HPDE6-E6E7 (cell line): ENCODE measurements at regions not wholly inside any gene's neighbourhood (a gene's known extent, or its start where the extent isn't known, plus 50 kb on each side); places are given as distances from the start of the nearest gene placed in this dataset.

ENCODE experiments used
- DNase-seq: peaks from one replicate; pipeline ENCODE4 v3.0.0; 2011; ENCODE audit warnings: missing footprints; ENCODE audit errors: extremely low spot score

DNA sequence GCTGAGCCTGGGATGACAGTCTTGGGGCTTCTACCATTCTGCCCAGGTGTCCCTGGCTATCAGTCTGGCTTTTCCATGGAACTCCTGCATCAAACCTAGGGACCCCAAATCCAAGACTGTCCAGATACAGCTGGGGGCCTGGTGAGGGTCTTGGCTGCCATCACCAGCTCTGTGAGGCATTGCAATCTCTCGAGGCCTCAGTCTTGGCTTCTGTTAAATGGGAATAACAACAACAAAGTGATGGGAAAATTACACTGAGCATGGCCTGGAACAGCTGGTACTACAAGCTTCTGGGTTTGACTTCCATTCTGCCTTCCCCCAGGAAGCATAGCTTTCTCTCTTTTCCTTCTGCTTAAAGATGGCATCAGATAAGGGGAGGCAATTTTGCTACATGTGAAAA is 50.0 kb upstream of the LCTL start:
- DNase-seq = no peak

- DNase-seq = peak; percentile 27
Measured at GRCh38 chr15:66617137-66618090, 51.6 kb upstream of the LCTL start.

DNA sequence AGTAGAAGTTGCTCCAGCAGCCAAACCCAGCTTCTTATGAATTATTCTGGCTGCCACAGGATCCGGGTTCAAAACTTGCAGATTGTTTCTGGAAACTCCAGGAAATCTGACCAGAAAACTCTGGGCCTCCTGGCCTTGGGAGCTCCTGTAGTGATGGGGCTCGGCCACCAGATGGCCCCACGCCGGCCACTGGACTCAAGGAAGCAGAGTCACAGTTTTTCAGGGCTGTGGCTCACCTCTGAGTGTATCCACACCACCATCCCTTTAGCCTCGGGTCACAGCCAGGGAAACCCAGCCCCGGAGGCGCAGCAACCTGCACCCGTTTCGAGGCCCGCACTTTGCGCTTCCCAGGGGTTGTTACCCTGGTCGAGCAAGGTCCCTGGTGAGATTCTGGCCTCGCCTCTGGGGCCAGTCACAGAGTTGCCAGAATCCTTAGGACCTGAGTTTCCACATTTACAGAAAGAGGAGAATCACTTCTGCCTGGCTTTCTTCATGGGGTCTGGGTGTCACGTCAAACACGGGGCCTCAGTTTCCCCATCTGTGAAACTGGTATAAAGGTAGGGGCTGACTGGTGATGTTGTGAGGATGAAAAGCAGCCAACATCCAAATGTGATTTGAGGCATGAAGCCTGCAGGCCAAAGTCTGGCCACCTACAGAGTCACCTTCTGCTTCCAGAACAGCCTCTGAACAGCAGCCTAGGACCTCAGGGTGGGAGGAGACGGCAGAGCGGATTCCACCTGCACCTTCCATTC is 53.5 kb upstream of the LCTL start:
- peak; percentile 82 for DNase-seq

DNA sequence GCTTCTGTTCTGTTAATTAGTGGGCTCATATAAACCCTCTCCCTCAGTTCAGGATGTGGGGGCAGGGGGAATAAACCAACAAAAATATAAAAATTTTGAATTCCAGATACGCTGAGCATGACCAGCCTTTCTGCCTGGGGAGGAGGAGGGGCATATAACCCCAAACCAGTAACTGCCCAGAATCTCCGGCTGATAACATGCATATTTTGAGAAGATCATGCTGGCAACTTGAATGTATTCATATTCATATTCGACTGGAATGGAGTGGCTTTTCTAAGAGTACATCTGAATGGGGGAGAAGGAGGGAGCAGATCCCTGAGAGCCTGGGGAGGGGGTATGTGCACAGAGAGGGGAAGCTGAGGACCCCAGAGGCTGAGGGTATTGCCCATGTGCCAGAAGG is 54.5 kb upstream of the LCTL start:
- no peak for DNase-seq

DNA sequence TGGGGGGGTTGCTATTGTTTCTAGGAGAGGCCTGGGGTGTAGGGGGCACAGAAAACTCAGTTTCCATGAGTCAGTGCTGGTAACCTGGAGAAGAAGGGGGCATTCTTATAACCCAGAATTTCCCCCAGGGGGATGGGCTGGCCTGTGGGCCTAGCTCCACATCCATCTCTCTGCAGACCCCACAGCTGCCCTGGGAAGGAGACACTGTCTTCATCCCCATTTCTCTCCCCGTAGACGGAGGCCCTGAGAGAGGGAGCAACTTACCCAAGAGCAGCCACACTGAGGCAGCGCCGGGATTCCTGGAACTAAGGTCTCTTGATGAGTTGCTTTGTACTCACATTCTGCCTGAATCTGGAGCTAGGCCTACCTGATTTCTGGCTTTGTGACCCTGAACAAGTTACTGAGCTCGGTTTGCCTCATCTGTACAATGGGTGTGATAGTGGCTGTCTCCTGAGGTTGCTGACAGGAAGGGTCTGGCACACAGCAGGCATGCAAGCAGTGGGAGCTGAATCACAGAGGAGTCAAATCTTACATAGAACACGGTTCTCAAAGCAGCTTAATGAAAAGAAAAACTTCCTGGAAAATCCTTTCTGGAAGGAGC is 55.0 kb upstream of the LCTL start:
- DNase-seq = no peak

GRCh38 chr15:66621491-66622467 is 56.0 kb upstream of the LCTL start:
- no peak for DNase-seq

DNA sequence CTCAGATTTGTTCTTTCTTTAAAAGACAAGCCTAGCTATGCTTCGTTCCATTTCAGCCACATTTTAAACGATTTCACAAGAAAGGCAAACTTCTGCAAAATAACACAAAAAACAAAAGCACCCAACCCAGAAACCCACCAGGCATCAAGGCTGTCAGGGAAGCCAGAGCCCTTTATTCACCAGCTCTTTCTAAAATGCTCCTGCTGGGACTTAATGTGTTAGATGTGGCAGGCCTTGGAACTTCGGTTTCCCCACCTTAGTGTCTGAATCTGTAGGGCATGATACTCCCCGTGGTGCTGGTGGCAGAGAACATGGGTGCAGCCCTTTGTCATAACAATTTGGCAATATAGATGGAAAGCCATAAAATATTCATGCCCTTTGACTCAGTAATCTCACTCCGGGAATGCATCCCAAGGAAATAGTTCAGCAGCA is 56.8 kb upstream of the LCTL start:
- DNase-seq = no peak

- DNase-seq = no peak
Measured at GRCh38 chr15:66623801-66624453, 58.1 kb upstream of the LCTL start.

DNA sequence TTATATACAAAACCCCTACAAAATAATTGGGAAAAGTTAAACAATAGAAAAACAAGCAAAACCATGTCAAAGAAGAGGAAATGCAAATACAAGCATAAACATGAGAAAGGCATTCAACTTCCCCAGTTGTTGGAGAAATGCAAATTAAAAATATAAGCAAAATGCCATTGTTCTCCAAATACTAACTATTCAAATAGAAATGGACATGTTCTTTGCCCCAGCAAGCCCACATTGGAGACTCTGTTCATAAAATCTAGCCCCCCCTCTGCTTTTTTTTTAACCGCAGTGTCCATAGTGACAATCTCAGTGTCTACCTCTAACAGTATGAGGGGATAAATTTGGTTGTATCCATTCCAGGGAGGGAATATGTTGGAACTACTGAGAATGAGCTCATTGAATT is 59.7 kb upstream of the LCTL start:
- DNase-seq = no peak

DNA sequence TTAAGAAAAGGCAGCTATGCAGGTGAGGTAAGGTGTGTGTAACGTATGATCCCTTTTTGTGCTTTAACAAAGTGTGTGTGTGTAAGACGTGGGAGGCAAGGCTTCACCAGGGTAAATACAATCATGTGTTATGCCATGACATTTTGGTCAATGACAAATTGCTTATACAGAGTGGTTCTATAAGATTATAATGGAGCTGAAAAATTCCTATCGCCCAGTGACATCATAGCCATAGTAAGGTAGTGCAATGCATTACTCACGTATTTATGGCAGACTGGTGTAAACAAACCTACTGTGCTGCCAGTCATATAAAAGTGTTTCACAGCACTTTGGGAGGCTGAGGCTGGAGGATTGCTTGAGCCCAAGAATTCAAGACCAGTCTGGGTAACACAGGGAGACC is 60.2 kb upstream of the LCTL start:
- DNase-seq = no peak

GRCh38 chr15:66628976-66629723 is 63.4 kb upstream of the LCTL start:
- DNase-seq = no peak

GRCh38 chr15:66629817-66630576 is 64.2 kb upstream of the LCTL start:
- no peak for DNase-seq

GRCh38 chr15:66630801-66631351 is 65.1 kb upstream of the LCTL start:
- DNase-seq = no peak

DNA sequence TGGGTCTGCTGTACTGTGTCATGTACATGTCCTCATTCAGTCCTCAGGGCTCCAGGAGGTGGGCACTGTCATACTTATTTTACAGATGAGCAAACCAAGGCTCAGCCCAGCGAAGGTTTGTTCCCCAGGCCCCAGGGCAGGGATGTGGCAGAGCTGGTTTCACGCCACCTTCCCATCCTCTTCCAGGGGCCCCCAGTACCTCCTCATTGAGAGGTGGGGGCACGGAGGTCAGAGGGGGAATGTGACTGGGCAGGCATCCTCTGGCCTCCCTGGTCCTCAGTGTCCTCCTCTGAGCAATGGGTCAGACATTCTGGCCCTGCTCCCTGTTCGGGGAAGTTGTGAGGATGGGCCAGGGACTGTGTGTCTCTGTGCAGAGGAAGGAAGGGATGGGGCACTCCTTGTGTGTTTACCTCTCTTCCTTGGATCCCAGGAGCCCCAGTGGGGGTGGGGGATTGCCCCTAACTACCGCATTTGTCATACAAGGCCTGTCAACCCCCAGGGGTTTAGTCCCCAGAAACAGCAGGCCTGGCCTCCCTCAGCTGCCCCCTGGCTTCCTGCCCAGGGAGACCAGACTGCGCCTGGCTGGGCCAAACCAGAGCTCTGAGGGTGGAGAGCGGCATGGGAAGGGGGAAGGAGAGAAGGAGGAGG is 65.9 kb upstream of the LCTL start:
- DNase-seq = no peak

GRCh38 chr15:66633041-66633937 is 67.5 kb upstream of the LCTL start:
- no peak for DNase-seq

DNA sequence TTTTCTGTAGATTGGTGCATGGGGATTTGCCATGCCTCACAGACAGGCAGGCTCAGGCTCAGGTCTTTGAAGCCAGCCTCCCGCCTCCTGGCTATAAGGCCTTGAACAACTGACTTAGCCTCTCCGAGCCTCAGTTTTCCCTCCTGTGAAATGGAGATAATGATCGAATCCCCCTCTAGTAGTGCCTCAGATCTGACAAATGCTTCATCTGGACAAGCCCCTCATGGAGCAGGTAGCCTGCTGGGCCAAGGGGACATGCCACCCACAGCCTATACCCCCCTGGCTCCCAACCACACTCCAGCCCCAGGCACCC is 68.1 kb upstream of the LCTL start:
- DNase-seq = no peak

- no peak for DNase-seq
Measured at GRCh38 chr15:66634540-66634939, 67.5 kb upstream of the SMAD6 start.

DNA sequence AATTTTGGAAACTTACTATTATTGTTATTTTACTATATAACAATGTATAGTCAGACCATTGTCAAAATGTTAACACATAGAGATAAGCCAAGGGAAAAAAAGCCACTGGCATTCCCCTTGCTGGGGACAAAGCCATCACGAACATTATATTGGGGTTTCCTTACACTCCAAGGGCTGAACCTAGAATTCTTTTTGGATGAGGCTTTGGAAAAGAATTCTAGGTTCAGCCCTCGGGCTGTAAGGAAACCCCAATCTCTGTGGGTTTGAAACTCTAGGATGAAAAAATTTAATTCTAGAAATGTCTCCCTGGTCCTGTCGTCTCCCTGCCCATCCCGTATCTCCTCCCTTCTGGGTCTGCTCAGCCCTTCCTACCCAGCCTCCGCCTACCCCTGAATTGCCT is 67.0 kb upstream of the SMAD6 start:
- DNase-seq = no peak
